Osteocyte (in vitro differentiated cells): ENCODE measurements at regions not wholly inside any gene's neighbourhood (a gene's known extent, or its start where the extent isn't known, plus 50 kb on each side); places are given as distances from the start of the nearest gene placed in this dataset.

Source experiments
- DNase-seq: peaks from one replicate; pipeline ENCODE4 v3.0.0; 2021; ENCODE audit warnings: mixed read lengths; ENCODE audit not compliant: unreplicated experiment; ENCODE audit errors: extremely low spot score
- H3K27ac Mint-ChIP-seq: one replicate; pipeline ENCODE4 v1.8.0; 2021; ENCODE audit warnings: mild to moderate bottlenecking, mixed read lengths; ENCODE audit not compliant: unreplicated experiment
- H3K27me3 Mint-ChIP-seq: one replicate; pipeline ENCODE4 v1.8.0; 2021; ENCODE audit warnings: mixed read lengths; ENCODE audit not compliant: unreplicated experiment
- H3K36me3 Mint-ChIP-seq: one replicate; pipeline ENCODE4 v1.8.0; 2021; ENCODE audit warnings: mixed read lengths; ENCODE audit not compliant: unreplicated experiment
- H3K4me1 Mint-ChIP-seq: one replicate; pipeline ENCODE4 v1.8.0; 2021; ENCODE audit warnings: mixed read lengths; ENCODE audit not compliant: unreplicated experiment
- H3K4me3 Mint-ChIP-seq: one replicate; pipeline ENCODE4 v1.8.0; 2021; ENCODE audit warnings: mild to moderate bottlenecking, moderate library complexity, mixed read lengths; ENCODE audit not compliant: unreplicated experiment
- H3K9me3 Mint-ChIP-seq: one replicate; pipeline ENCODE4 v1.8.0; 2021; ENCODE audit warnings: mixed read lengths; ENCODE audit not compliant: unreplicated experiment
- TF ChIP-seq, protein P1 (sequence below): fragments of 200-600 bp; sonication (generic); IDR thresholded peaks from 2 replicates; pipeline ENCODE4 v1.5.0; 2021; ENCODE audit warnings: antibody characterized with exemption, mild to moderate bottlenecking, moderate library complexity

DNA sequence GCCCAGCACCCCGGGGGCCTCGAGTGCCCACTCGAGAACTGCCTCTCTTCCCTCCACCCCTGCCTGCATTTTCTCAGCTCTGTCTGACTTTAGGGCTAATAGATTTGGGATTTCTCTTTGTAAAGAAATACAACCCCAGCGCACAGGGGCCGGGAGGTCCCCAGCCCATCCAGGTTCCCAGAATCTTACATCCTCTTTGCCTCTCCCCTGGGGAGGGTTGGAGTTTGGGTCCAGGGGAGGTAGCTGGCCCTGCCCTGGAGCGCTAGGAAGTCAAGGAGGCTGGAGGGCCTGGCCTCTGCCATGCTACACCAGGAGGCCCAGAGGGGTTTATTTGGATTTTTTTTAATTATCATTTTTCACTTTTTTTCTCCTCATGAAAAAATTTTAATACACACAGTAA is 65.7 kb upstream of the LMO1 start:
- no peak for DNase-seq
- Mint-ChIP-seq H3K4me1 (peaks cover 29% of the 10 kb centered on the region), H3K4me3 (no peak overlapping the region), H3K27ac (no peak overlapping the region), H3K36me3 (no peaks in the 10 kb centered on the region), H3K9me3 (no peaks in the 10 kb centered on the region), H3K27me3 (peaks cover 7% of the 10 kb centered on the region)
- TF ChIP-seq, protein P1, sequence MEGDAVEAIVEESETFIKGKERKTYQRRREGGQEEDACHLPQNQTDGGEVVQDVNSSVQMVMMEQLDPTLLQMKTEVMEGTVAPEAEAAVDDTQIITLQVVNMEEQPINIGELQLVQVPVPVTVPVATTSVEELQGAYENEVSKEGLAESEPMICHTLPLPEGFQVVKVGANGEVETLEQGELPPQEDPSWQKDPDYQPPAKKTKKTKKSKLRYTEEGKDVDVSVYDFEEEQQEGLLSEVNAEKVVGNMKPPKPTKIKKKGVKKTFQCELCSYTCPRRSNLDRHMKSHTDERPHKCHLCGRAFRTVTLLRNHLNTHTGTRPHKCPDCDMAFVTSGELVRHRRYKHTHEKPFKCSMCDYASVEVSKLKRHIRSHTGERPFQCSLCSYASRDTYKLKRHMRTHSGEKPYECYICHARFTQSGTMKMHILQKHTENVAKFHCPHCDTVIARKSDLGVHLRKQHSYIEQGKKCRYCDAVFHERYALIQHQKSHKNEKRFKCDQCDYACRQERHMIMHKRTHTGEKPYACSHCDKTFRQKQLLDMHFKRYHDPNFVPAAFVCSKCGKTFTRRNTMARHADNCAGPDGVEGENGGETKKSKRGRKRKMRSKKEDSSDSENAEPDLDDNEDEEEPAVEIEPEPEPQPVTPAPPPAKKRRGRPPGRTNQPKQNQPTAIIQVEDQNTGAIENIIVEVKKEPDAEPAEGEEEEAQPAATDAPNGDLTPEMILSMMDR: no peak

DNA sequence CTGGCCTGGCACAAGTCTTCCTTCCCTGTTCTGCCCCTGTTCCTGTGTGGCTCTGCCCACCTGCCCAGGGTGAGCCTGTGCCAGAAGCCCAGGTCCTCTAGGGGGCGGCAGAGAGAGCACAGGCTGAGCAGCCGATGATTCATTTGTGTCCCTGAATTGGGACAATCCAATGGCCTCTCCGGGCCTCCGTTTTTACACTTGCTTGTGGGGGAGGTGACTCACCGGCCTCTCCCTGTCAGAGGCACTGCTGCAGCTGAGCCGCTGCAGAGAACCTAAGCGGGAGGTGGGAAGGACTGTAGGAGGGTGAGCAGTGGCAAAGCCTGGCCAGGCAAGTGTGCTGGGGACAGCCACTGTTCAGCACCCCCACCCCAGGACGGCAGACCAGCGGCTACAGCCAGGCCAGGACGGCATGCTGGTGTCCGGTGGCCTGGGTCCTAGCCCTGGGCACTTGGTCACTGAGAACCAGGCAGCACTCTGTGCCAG is 65.2 kb upstream of the LMO1 start:
- no peaks in the 10 kb centered on the region for H3K36me3 Mint-ChIP-seq
- peaks cover 29% of the 10 kb centered on the region for H3K4me1 Mint-ChIP-seq
- DNase-seq: peak; percentile 93
- H3K9me3 Mint-ChIP-seq: no peaks in the 10 kb centered on the region
- peak overlapping the region; percentile 40 for H3K4me3 Mint-ChIP-seq
- TF ChIP-seq, protein P1: peak; percentile 78
- H3K27ac Mint-ChIP-seq: no peak overlapping the region
- peaks cover 7% of the 10 kb centered on the region for H3K27me3 Mint-ChIP-seq

DNA sequence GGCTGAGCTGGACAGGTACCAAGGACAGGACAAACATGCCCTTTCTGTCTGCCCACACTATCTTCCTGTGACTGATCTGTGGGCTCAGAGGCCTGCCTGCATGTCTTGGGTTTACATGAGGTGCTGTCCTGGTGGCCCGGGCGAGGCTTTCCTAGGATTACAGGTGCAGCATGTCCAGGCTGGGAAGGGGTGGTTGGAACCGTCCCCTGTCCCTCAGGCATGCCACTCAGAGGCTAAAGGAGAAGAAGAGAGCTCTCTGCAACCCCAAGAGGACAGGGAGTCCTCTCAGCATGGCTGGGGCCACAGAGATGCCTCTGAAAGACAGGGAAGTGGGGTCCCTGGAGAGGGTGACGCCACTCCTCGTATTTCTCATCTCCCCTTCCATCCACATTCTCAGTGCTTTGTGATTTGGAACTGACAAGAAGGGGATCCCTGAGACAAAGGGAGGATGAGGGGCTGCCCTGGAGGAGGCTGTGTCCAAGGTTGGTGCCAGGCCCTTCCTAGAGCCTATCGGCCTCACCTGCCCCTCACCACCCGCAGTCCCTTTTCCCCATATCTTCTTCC is 64.6 kb upstream of the LMO1 start:
- no peak overlapping the region for H3K4me3 Mint-ChIP-seq
- H3K9me3 Mint-ChIP-seq: no peaks in the 10 kb centered on the region
- H3K36me3 Mint-ChIP-seq: no peaks in the 10 kb centered on the region
- no peak overlapping the region for H3K27ac Mint-ChIP-seq
- TF ChIP-seq, protein P1: no peak
- no peak for DNase-seq
- peaks cover 7% of the 10 kb centered on the region for H3K27me3 Mint-ChIP-seq
- H3K4me1 Mint-ChIP-seq: peaks cover 26% of the 10 kb centered on the region

DNA sequence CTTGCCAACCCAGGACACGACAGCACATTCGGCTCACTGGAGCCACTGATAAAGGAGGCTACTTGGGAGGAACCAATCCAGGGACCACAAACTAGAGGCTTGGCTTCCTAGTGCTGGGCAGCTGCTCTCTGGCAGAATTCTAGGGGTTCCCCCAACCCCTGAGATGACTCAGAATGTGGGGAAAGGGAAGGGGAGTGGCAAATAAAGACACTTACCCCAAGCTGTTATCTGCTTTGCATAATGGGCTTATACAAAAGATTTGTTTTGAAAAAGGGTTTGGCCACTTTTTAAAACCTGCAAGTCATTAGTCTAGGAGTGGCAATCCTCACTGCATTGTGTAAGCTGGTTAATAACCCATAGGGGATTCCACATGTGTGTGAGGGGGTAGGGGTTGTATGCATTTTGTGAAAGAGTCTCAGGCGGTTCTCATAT is 64.1 kb upstream of the LMO1 start:
- no peak for DNase-seq
- TF ChIP-seq, protein P1: no peak
- Mint-ChIP-seq H3K27ac (no peak overlapping the region), H3K4me3 (no peak overlapping the region), H3K36me3 (no peaks in the 10 kb centered on the region), H3K9me3 (no peaks in the 10 kb centered on the region), H3K27me3 (peaks cover 8% of the 10 kb centered on the region), H3K4me1 (peaks cover 26% of the 10 kb centered on the region)

DNA sequence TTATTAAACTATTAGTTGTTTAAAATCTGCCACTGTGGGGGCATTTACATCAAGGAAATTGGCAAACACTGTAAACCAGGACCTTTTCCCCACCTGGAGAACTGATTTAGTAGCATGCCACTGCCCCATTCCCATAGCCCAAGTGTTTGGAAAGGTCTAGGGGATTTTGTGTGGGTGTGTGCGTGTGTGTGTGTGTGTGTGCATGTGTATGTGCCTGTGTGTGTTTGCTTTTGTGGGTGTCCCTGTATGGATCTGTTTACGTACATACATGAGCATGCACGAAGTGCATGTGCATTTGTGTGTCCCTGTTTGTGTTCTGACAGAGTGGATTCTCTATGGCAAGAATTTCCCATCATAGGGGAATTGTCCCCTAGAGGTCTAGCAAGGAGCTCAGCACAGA is 62.7 kb upstream of the LMO1 start:
- H3K9me3 Mint-ChIP-seq: no peaks in the 10 kb centered on the region
- peaks cover 26% of the 10 kb centered on the region for H3K4me1 Mint-ChIP-seq
- no peak overlapping the region for H3K27ac Mint-ChIP-seq
- TF ChIP-seq, protein P1: no peak
- DNase-seq: no peak
- H3K4me3 Mint-ChIP-seq: no peak overlapping the region
- H3K36me3 Mint-ChIP-seq: no peaks in the 10 kb centered on the region
- peaks cover 11% of the 10 kb centered on the region for H3K27me3 Mint-ChIP-seq
